ENCODE measurements at regions not wholly inside any gene's neighbourhood (a gene's known extent, or its start where the extent isn't known, plus 50 kb on each side); places are given as distances from the start of the nearest gene placed in this dataset.

GRCh38 chrX:79604364-79604763, 237.2 kb upstream of the ITM2A start:
- ChIA-PET CTCF (no interaction called here), POLR2A (no interaction called here)
- no peak for DNase-seq (ENCODE audit: extremely low spot score)
- TF ChIP-seq SP1 (IDR thresholded peaks at IDR 0.05) (no peak), ARNT (IDR thresholded peaks at IDR 0.05) (no peak)

- TF ChIP-seq FOXA1 (IDR thresholded peaks at IDR 0.05) (no peak), SP1 (IDR thresholded peaks at IDR 0.05) (no peak), ELF4 (IDR thresholded peaks at IDR 0.05) (no peak), LEF1 (IDR thresholded peaks at IDR 0.05; ENCODE audit: borderline replicate concordance) (no peak), FOXM1 (IDR thresholded peaks at IDR 0.05; ENCODE audit: borderline replicate concordance) (no peak), PKNOX1 (IDR thresholded peaks at IDR 0.05) (no peak), ZNF384 (IDR thresholded peaks at IDR 0.05) (no peak), TARDBP (IDR thresholded peaks at IDR 0.05) (no peak), FOXK2 (IDR thresholded peaks at IDR 0.05) (no peak), SUZ12 (IDR thresholded peaks at IDR 0.05) (no peak)
- ChIA-PET CTCF (no interaction called here), POLR2A (no interaction called here)
- no peak for DNase-seq (ENCODE audit: extremely low spot score)
Measured at GRCh38 chrX:79601341-79602131, 234.4 kb upstream of the ITM2A start.

GRCh38 chrX:79592259-79592658, 225.1 kb upstream of the ITM2A start:
- ChIA-PET CTCF (no interaction called here), POLR2A (no interaction called here)
- DNase-seq (ENCODE audit: extremely low spot score), result no peak
- TF ChIP-seq NFRKB (IDR thresholded peaks at IDR 0.05), result no peak
- no peak for TF ChIP-seq FOXA1 (IDR thresholded peaks at IDR 0.05)
- no peak for TF ChIP-seq ELF4 (IDR thresholded peaks at IDR 0.05)
- TF ChIP-seq ZNF384 (IDR thresholded peaks at IDR 0.05), result no peak
- no peak for TF ChIP-seq PKNOX1 (IDR thresholded peaks at IDR 0.05)
- TF ChIP-seq TARDBP (IDR thresholded peaks at IDR 0.05), result no peak
- no peak for TF ChIP-seq FOXM1 (IDR thresholded peaks at IDR 0.05; ENCODE audit: borderline replicate concordance)
- no peak for TF ChIP-seq SP1 (IDR thresholded peaks at IDR 0.05)
- no peak for TF ChIP-seq LEF1 (IDR thresholded peaks at IDR 0.05; ENCODE audit: borderline replicate concordance)
- TF ChIP-seq HDGF (IDR thresholded peaks at IDR 0.05; ENCODE audit: borderline replicate concordance), result no peak
- TF ChIP-seq BHLHE40 (IDR thresholded peaks at IDR 0.05; ENCODE audit: borderline replicate concordance), result no peak
- no peak for TF ChIP-seq FOXK2 (IDR thresholded peaks at IDR 0.05)
- TF ChIP-seq SUZ12 (IDR thresholded peaks at IDR 0.05), result no peak
- no peak for TF ChIP-seq ARNT (IDR thresholded peaks at IDR 0.05)
- TF ChIP-seq L3MBTL2 (conservative IDR thresholded peaks at IDR 0.05), result no peak
- TF ChIP-seq CTBP1 (IDR thresholded peaks at IDR 0.05; ENCODE audit: borderline replicate concordance), result no peak

- DNase-seq (ENCODE audit: extremely low spot score), result no peak
- ChIA-PET CTCF (no interaction called here), POLR2A (no interaction called here)
- TF ChIP-seq TARDBP (IDR thresholded peaks at IDR 0.05) (no peak), ARNT (IDR thresholded peaks at IDR 0.05) (no peak), FOXM1 (IDR thresholded peaks at IDR 0.05; ENCODE audit: borderline replicate concordance) (no peak), L3MBTL2 (conservative IDR thresholded peaks at IDR 0.05) (no peak), PKNOX1 (IDR thresholded peaks at IDR 0.05) (no peak)
Measured at GRCh38 chrX:79588233-79588632, 221.1 kb upstream of the ITM2A start.

- no peak for TF ChIP-seq HDGF (IDR thresholded peaks at IDR 0.05; ENCODE audit: borderline replicate concordance)
- TF ChIP-seq L3MBTL2 (conservative IDR thresholded peaks at IDR 0.05), result no peak
- TF ChIP-seq SP1 (IDR thresholded peaks at IDR 0.05), result no peak
- TF ChIP-seq ARNT (IDR thresholded peaks at IDR 0.05), result no peak
- TF ChIP-seq ZNF384 (IDR thresholded peaks at IDR 0.05), result no peak
- TF ChIP-seq LEF1 (IDR thresholded peaks at IDR 0.05; ENCODE audit: borderline replicate concordance), result no peak
- TF ChIP-seq SUZ12 (IDR thresholded peaks at IDR 0.05), result no peak
- no peak for TF ChIP-seq NFRKB (IDR thresholded peaks at IDR 0.05)
- no peak for TF ChIP-seq PKNOX1 (IDR thresholded peaks at IDR 0.05)
- no peak for TF ChIP-seq FOXM1 (IDR thresholded peaks at IDR 0.05; ENCODE audit: borderline replicate concordance)
- TF ChIP-seq FOXK2 (IDR thresholded peaks at IDR 0.05), result no peak
- no peak for TF ChIP-seq CTBP1 (IDR thresholded peaks at IDR 0.05; ENCODE audit: borderline replicate concordance)
- TF ChIP-seq ELF4 (IDR thresholded peaks at IDR 0.05), result no peak
- no peak for TF ChIP-seq TARDBP (IDR thresholded peaks at IDR 0.05)
- POLR2A ChIA-PET, result no interaction called here
- no peak for DNase-seq (ENCODE audit: extremely low spot score)
- CTCF ChIA-PET, result no interaction called here
Measured at GRCh38 chrX:79573760-79574159, 206.6 kb upstream of the ITM2A start.

GRCh38 chrX:79572566-79572965, 205.4 kb upstream of the ITM2A start:
- CTCF ChIA-PET, result no interaction called here
- TF ChIP-seq FOXK2 (IDR thresholded peaks at IDR 0.05) (no peak), FOXA1 (IDR thresholded peaks at IDR 0.05) (no peak), ARNT (IDR thresholded peaks at IDR 0.05) (no peak), HDGF (IDR thresholded peaks at IDR 0.05; ENCODE audit: borderline replicate concordance) (no peak), NFRKB (IDR thresholded peaks at IDR 0.05) (no peak), ELF4 (IDR thresholded peaks at IDR 0.05) (no peak), BHLHE40 (IDR thresholded peaks at IDR 0.05; ENCODE audit: borderline replicate concordance) (no peak), SP1 (IDR thresholded peaks at IDR 0.05) (no peak), ZNF384 (IDR thresholded peaks at IDR 0.05) (no peak), PKNOX1 (IDR thresholded peaks at IDR 0.05) (no peak)
- DNase-seq (ENCODE audit: extremely low spot score), result no peak
- POLR2A ChIA-PET, result no interaction called here

Measured in HEK293T (cell line).